ENCODE measurements at regions not wholly inside any gene's neighbourhood (a gene's known extent, or its start where the extent isn't known, plus 50 kb on each side); places are given as distances from the start of the nearest gene placed in this dataset.
"Not testable (repeated sequence)": the region's sequence is repeated elsewhere in the genome, so short reads cannot be mapped to it uniquely, and the experiment has no call there.

- ATAC-seq (no peak), FAIRE-seq (no peak), DNase-seq (ENCODE audit: low read depth, low spot score) (no peak)
- no peaks in the 10 kb centered on the region for H3K36me3 ChIP-seq (ENCODE audit: control insufficient read depth in 2 of 2, insufficient read depth in 2 of 2, low read length in 1 of 2)
- SMC1A ChIA-PET (ENCODE audit: uncharacterized antibody, unreplicated experiment), result no interaction called here
- H3K4me1 ChIP-seq (ENCODE audit: control insufficient read depth, insufficient read depth, low read length), result no peaks in the 10 kb centered on the region
- CTCF ChIA-PET, result no interaction called here
- no peak overlapping the region for H3K4me3 ChIP-seq
- no peaks in the 10 kb centered on the region for H4K20me1 ChIP-seq (ENCODE audit: control insufficient read depth, insufficient read depth)
- H3K79me2 ChIP-seq (ENCODE audit: control insufficient read depth, insufficient read depth, low read length), result no peaks in the 10 kb centered on the region
- RAD21 ChIA-PET (ENCODE audit: unreplicated experiment), result no interaction called here
- in situ Hi-C loops (cut with MboI), result no loop called here
- H2AFZ ChIP-seq (ENCODE audit: control insufficient read depth, low read depth, low read length), result no peak overlapping the region
- no peak overlapping the region for H3K4me2 ChIP-seq (ENCODE audit: control insufficient read depth, insufficient read depth)
- H3K9ac ChIP-seq (ENCODE audit: control insufficient read depth, insufficient read depth, low read length), result no peak overlapping the region
- H3K27me3 ChIP-seq (replicated peaks in 1 of 2; ENCODE audit: control insufficient read depth in 2 of 2, insufficient read depth in 2 of 2, low read length in 1 of 2), result no peaks in the 10 kb centered on the region
- no TSS peak for BruUV-seq (replicated peaks)
- WGBS (ENCODE audit: insufficient coverage, insufficient replicate concordance, low lambda C conversion rate, missing lambda C conversion rate), result 5% methylated on average over 1 of the region's 1 CpG
- no peak overlapping the region for H3K27ac ChIP-seq (ENCODE audit: control insufficient read depth, insufficient read depth)
- TF ChIP-seq MTA2 (IDR thresholded peaks at IDR 0.05; ENCODE audit: low read depth), result peak; percentile 28; the same call in 1 of the 2 replicates
- no peak for TF ChIP-seq IRF5 (IDR thresholded peaks at IDR 0.05; ENCODE audit: borderline replicate concordance)
- intact Hi-C loops (cut with micrococcal nuclease; ENCODE audit: unreplicated experiment), result no loop called here
- H3K9me3 ChIP-seq (replicated peaks; ENCODE audit: control insufficient read depth, insufficient read depth, low read length), result no peaks in the 10 kb centered on the region
- POLR2A ChIA-PET, result no interaction called here
Observed at GRCh38 chr4:9594948-9595347, 150.7 kb downstream of the DEFB131A start.

DNA sequence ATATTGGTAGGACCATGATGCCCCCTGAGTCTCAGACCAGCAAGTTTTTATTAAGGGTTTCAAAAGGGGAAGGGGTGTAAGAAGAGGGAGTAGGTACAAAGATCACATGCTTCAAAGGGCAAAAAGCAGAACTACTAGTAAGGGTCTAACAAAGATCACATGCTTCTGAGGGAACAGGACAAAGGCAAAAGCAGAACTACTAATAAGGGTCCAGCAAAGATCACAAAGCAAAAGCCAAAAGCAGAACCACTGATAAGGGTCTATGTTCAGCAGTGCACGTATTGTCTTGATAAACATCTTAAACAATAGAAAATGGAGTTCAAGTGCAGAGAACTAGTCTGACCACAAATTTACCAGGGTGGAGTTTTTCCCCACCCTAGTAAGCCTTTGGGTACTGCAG is 151.3 kb downstream of the DEFB131A start:
- in situ Hi-C loops (cut with MboI); H3K27me3 ChIP-seq (replicated peaks in 1 of 2; ENCODE audit: control insufficient read depth in 2 of 2, insufficient read depth in 2 of 2, low read length in 1 of 2); H3K9me3 ChIP-seq (replicated peaks; ENCODE audit: control insufficient read depth, insufficient read depth, low read length); DNase-seq (ENCODE audit: low read depth, low spot score); H3K36me3 ChIP-seq (ENCODE audit: control insufficient read depth in 2 of 2, insufficient read depth in 2 of 2, low read length in 1 of 2); H4K20me1 ChIP-seq (ENCODE audit: control insufficient read depth, insufficient read depth); H3K27ac ChIP-seq (ENCODE audit: control insufficient read depth, insufficient read depth); H2AFZ ChIP-seq (ENCODE audit: control insufficient read depth, low read depth, low read length); RAD21 ChIA-PET (ENCODE audit: unreplicated experiment); H3K79me2 ChIP-seq (ENCODE audit: control insufficient read depth, insufficient read depth, low read length); BruUV-seq (replicated peaks); H3K4me2 ChIP-seq (ENCODE audit: control insufficient read depth, insufficient read depth); H3K9ac ChIP-seq (ENCODE audit: control insufficient read depth, insufficient read depth, low read length); H3K4me1 ChIP-seq (ENCODE audit: control insufficient read depth, insufficient read depth, low read length); CTCF ChIA-PET; POLR2A ChIA-PET; SMC1A ChIA-PET (ENCODE audit: uncharacterized antibody, unreplicated experiment); H3K4me3 ChIP-seq; intact Hi-C loops (cut with micrococcal nuclease; ENCODE audit: unreplicated experiment); FAIRE-seq; ATAC-seq: not testable (repeated sequence)
- WGBS (ENCODE audit: insufficient coverage, insufficient replicate concordance, low lambda C conversion rate, missing lambda C conversion rate), result 5% methylated on average over 1 of the region's 1 CpG
